ENCODE measurements at regions not wholly inside any gene's neighbourhood (a gene's known extent, or its start where the extent isn't known, plus 50 kb on each side); places are given as distances from the start of the nearest gene placed in this dataset.

GRCh38 chr13:106184790-106185189 is 350.7 kb downstream of the EFNB2 start:
- TF ChIP-seq CTCF (conservative IDR thresholded peaks at IDR 0.05 in 1 of 2, IDR thresholded peaks at IDR 0.05 in 1 of 2; ENCODE audit: low read depth in 1 of 2, low read length in 2 of 2) (no peak), EZH2 (IDR thresholded peaks at IDR 0.05; ENCODE audit: low read length, missing control alignments) (no peak)
